Upper lobe of left lung (tissue), 6 donors: ENCODE measurements at regions not wholly inside any gene's neighbourhood (a gene's known extent, or its start where the extent isn't known, plus 50 kb on each side); places are given as distances from the start of the nearest gene placed in this dataset.

Source experiments
- ATAC-seq, 2 donors: fragments of 200-7000 bp; cut with Tn5 transposase; one replicate each; pipeline ENCODE4 v1.9.1; 2022; ENCODE audit warnings: mild to moderate bottlenecking in 2 of 2, moderate library complexity in 2 of 2; ENCODE audit not compliant: low FRiP score in 2 of 2
- DNase-seq, 2 donors: peaks; one replicate each; pipeline ENCODE4 v3.0.0-alpha.2; 2019 to 2020
- H3K27ac ChIP-seq, 4 donors: fragments of 200-600 bp; sonication (generic); one replicate each; pipeline ENCODE4 v1.5.1; 2016 to 2019
- H3K27me3 ChIP-seq, 4 donors: fragments of 200-600 bp; sonication (generic); one replicate each; pipeline ENCODE4 v1.5.1; 2017 to 2019
- H3K36me3 ChIP-seq, 4 donors: fragments of 200-600 bp; sonication (generic); one replicate each; pipeline ENCODE4 v1.5.1; 2016 to 2019
- H3K4me1 ChIP-seq, 4 donors: fragments of 200-600 bp; sonication (generic); one replicate each; pipeline ENCODE4 v1.5.1; 2018 to 2019
- H3K4me3 ChIP-seq, 4 donors: fragments of 200-600 bp; sonication (generic); one replicate each; pipeline ENCODE4 v1.5.1; 2017 to 2019; ENCODE audit warnings: mild to moderate bottlenecking in 2 of 4, moderate library complexity in 1 of 4
- H3K9me3 ChIP-seq, 4 donors: fragments of 200-600 bp; sonication (generic); one replicate each; pipeline ENCODE4 v1.5.1; 2018 to 2019
- EP300 ChIP-seq, 4 donors: sonication (generic); formaldehyde crosslinking; IDR thresholded peaks; one replicate each; pipeline ENCODE4 v1.5.1; 2017; ENCODE audit warnings: antibody characterized with exemption in 4 of 4, control low read depth in 2 of 4
- POLR2A ChIP-seq, 4 donors: fragments of 450-650 bp; IDR thresholded peaks; one replicate each; pipeline ENCODE4 v1.5.1; 2016 to 2017; ENCODE audit warnings: antibody characterized with exemption in 4 of 4, mild to moderate bottlenecking in 2 of 4
- POLR2AphosphoS5 ChIP-seq, 2 donors: sonication (generic); formaldehyde crosslinking; IDR thresholded peaks; one replicate each; pipeline ENCODE4 v1.5.1; 2017; ENCODE audit warnings: antibody characterized with exemption in 2 of 2
- WGBS, 2 donors: methylation state at CpG; one replicate each; pipeline ENCODE4 v1.1.5; 2017 to 2018; 5-methylcytosine and 5-hydroxymethylcytosine counted together
- TF ChIP-seq, protein P1 (sequence below), 6 experiments: fragments of 450-650 bp in 4 of 6; fragments of 200-600 bp in 2 of 6; sonication (generic) in 2 of 6; IDR thresholded peaks; one replicate each; pipeline ENCODE4 v1.5.1; 2016 to 2019; ENCODE audit warnings: antibody characterized with exemption in 6 of 6
- donor health status: DM: no; HTN: no; CAD: no; lungs with moderate emphysema.
- donor health status: DM: no; HTN: yes; CAD: no; lungs with severe emphysema.

DNA sequence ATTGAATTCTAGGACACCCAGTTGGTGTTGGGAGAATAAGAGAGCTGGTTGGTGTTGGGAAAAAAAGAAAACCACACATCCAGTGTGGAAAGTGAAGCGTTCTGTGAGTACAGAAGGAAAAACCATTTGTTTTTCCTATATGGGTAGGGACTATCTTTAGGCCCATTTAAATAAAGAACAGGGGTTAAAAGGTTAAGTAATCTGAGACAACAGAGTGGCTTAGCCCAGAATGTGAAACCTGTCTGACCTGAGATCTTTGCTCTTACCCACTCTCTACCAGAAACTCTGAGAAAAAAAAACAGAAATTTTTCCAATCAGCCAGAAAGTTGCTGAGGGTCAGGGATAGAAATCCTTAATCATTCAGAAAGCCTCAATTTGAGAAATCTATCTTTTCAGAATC lies 59.8 kb upstream of the LRRC55 start:
- Histone ChIP-seq H3K27ac (no peak overlapping the region), H3K4me1 (peaks cover 0 to 11% (median 2%) of the 10 kb centered on the region in 4 donors), H3K9me3 (no peaks in the 10 kb centered on the region), H3K36me3 (no peaks in the 10 kb centered on the region), H3K4me3 (no peak overlapping the region), H3K27me3 (no peaks in the 10 kb centered on the region)
- 56 to 81% methylated on average over 1 of the region's 1 CpG for WGBS, 2 donors
- DNase-seq (no peak), ATAC-seq (no peak)
- TF ChIP-seq, protein P1, sequence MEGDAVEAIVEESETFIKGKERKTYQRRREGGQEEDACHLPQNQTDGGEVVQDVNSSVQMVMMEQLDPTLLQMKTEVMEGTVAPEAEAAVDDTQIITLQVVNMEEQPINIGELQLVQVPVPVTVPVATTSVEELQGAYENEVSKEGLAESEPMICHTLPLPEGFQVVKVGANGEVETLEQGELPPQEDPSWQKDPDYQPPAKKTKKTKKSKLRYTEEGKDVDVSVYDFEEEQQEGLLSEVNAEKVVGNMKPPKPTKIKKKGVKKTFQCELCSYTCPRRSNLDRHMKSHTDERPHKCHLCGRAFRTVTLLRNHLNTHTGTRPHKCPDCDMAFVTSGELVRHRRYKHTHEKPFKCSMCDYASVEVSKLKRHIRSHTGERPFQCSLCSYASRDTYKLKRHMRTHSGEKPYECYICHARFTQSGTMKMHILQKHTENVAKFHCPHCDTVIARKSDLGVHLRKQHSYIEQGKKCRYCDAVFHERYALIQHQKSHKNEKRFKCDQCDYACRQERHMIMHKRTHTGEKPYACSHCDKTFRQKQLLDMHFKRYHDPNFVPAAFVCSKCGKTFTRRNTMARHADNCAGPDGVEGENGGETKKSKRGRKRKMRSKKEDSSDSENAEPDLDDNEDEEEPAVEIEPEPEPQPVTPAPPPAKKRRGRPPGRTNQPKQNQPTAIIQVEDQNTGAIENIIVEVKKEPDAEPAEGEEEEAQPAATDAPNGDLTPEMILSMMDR (IDR thresholded peaks at IDR 0.05): no peak
- TF ChIP-seq POLR2AphosphoS5 (IDR thresholded peaks at IDR 0.05) (no peak), POLR2A (IDR thresholded peaks at IDR 0.05) (no peak), EP300 (IDR thresholded peaks at IDR 0.05) (no peak)

DNA sequence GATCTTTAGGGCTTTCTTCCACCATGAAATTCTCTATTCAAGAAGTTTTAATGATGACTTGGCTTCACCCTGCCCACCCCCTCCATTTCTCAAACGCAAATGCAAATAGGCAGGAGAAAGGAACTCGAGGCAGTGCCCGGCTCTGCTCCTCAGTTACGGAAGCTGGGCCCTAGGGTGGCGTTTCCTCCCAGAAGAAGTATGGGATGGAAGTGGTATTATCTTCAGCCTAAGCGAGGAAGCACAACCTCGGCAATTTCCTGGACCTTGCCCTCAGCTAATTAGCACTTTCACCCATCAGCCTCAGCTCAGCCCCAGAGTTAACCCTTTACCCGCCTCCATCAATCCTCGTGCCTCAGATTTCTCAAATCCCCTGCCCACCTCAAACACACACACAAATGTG lies 58.2 kb upstream of the LRRC55 start:
- WGBS, 2 donors: 47 to 48% methylated on average over 9 of the region's 9 CpGs
- Histone ChIP-seq H3K4me3 (no peak overlapping the region), H3K9me3 (no peaks in the 10 kb centered on the region), H3K4me1 (peaks cover 0 to 11% (median 2%) of the 10 kb centered on the region in 4 donors), H3K36me3 (no peaks in the 10 kb centered on the region), H3K27me3 (no peaks in the 10 kb centered on the region), H3K27ac (no peak overlapping the region)
- TF ChIP-seq, protein P1 (IDR thresholded peaks at IDR 0.05): no peak
- TF ChIP-seq EP300 (IDR thresholded peaks at IDR 0.05): no peak
- no peak for TF ChIP-seq POLR2A (IDR thresholded peaks at IDR 0.05)
- TF ChIP-seq POLR2AphosphoS5 (IDR thresholded peaks at IDR 0.05): no peak
- DNase-seq (no peak), ATAC-seq (no peak)

DNA sequence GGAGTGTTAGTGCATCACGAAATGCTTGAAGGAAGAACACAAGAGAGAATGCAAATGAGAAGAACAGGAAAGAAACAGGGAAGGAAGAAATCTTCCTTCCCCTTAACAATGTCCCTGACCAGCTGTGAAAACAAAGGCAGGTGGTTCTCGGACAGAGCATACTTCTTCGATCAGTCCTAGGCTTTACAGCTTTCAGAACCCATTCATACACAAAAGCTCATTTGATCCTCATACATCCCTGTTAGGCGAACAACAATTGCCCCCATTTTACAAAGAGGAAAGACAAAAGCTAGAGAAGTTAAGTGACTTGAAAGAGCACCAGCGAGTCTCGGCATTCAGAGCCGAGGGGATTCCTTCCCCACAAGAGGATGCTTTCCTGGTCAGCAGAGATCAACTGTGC lies 57.2 kb upstream of the LRRC55 start:
- Histone ChIP-seq H3K27ac (peak overlapping the region in 1 of 4 donors; percentile 37), H3K9me3 (no peaks in the 10 kb centered on the region), H3K36me3 (no peaks in the 10 kb centered on the region), H3K27me3 (no peaks in the 10 kb centered on the region), H3K4me1 (peaks cover 0 to 11% (median 2%) of the 10 kb centered on the region in 4 donors), H3K4me3 (no peak overlapping the region)
- TF ChIP-seq, protein P1 (IDR thresholded peaks at IDR 0.05): no peak
- ATAC-seq (no peak), DNase-seq (no peak)
- 43 to 63% methylated on average over 7 of the region's 7 CpGs for WGBS, 2 donors

DNA sequence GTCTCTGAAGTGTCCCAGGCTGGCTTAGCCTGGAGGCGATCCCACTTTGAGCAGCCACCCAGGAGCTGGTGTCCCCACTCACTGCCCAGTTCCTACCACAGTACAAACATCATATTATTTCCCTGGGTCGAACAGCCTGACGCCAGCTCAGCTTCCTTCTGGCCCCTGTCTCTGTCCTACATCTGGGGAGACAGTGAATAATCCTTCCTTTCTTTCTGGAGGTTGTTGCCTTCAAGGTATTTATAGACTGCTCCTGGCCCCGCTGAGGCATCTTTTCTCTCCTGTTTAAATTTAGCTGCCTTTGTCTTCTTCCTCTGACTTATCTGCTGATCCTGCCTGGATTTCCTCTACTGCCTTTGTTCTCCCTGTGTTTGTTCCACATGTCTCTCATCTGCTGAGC lies 56.8 kb upstream of the LRRC55 start:
- Histone ChIP-seq H3K4me3 (no peak overlapping the region), H3K27me3 (no peaks in the 10 kb centered on the region), H3K36me3 (no peaks in the 10 kb centered on the region), H3K9me3 (no peaks in the 10 kb centered on the region), H3K27ac (peak overlapping the region in 1 of 4 donors; percentile 37), H3K4me1 (peaks cover 0 to 11% (median 2%) of the 10 kb centered on the region in 4 donors)
- DNase-seq (no peak), ATAC-seq (no peak)
- 32 to 60% methylated on average over 4 of the region's 4 CpGs for WGBS, 2 donors
- TF ChIP-seq POLR2A (IDR thresholded peaks at IDR 0.05) (no peak), EP300 (IDR thresholded peaks at IDR 0.05) (no peak), POLR2AphosphoS5 (IDR thresholded peaks at IDR 0.05) (no peak)
- TF ChIP-seq, protein P1 (IDR thresholded peaks at IDR 0.05): no peak

DNA sequence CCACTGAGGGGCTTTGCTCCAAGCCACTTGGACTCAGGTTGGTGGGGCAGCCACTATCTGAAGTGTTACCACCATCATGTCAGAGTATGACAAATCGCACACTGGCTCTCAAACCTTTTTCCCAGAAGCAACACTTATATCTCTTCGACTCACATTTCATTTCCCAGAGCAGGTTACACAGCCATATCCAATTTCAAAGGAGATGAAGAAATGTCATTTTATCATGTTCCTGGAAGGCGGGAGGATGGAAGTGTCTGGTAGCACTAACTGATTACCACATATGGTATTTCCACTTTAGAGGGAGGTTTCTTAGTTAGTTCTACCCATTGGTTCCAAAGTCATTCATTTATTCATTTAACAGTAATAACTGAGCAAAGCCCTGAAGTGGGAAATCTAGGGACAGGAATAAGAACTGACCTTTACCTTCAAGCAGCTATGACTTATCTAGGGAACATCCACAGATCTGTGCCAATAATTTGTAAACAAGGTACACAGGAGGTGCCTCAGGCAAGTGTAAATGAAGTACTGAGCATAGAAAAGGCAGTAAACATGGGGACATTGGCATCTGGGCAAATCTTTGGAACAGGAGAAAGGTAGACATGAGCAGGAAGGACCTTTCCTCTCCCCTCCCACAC lies 54.9 kb upstream of the LRRC55 start:
- Histone ChIP-seq H3K4me1 (peaks cover 0 to 11% (median 2%) of the 10 kb centered on the region in 4 donors), H3K9me3 (no peaks in the 10 kb centered on the region), H3K36me3 (no peaks in the 10 kb centered on the region), H3K27ac (no peak overlapping the region), H3K4me3 (no peak overlapping the region), H3K27me3 (no peaks in the 10 kb centered on the region)
- WGBS, 2 donors: 81 to 83% methylated on average over 3 of the region's 3 CpGs
- DNase-seq (no peak), ATAC-seq (no peak)
- TF ChIP-seq POLR2A (IDR thresholded peaks at IDR 0.05) (no peak), EP300 (IDR thresholded peaks at IDR 0.05) (no peak), POLR2AphosphoS5 (IDR thresholded peaks at IDR 0.05) (no peak)
- TF ChIP-seq, protein P1 (IDR thresholded peaks at IDR 0.05): no peak
